ENCODE measurements at regions not wholly inside any gene's neighbourhood (a gene's known extent, or its start where the extent isn't known, plus 50 kb on each side); places are given as distances from the start of the nearest gene placed in this dataset.

GRCh38 chr6:81293896-81294295 is 458.6 kb downstream of the TENT5A start:
- WGBS (ENCODE audit: insufficient coverage, insufficient replicate concordance, low lambda C conversion rate, missing lambda C conversion rate): 14% methylated on average over 2 of the region's 2 CpGs
- POLR2A ChIA-PET: no interaction called here
- in situ Hi-C loops (cut with MboI): no loop called here

More at GRCh38 chr6:81293896-81294295, 458.6 kb downstream of the TENT5A start:
- intact Hi-C loops (cut with micrococcal nuclease; ENCODE audit: unreplicated experiment): no loop called here
- Histone ChIP-seq H3K27me3 (replicated peaks in 1 of 2; ENCODE audit: control insufficient read depth in 2 of 2, insufficient read depth in 2 of 2, low read length in 1 of 2) (no peaks in the 10 kb centered on the region), H3K79me2 (ENCODE audit: control insufficient read depth, insufficient read depth, low read length) (no peaks in the 10 kb centered on the region), H3K4me2 (ENCODE audit: control insufficient read depth, insufficient read depth) (no peak overlapping the region), H3K27ac (ENCODE audit: control insufficient read depth, insufficient read depth) (no peak overlapping the region), H3K4me3 (no peak overlapping the region), H3K4me1 (ENCODE audit: control insufficient read depth, insufficient read depth, low read length) (no peaks in the 10 kb centered on the region), H3K9me3 (replicated peaks; ENCODE audit: control insufficient read depth, insufficient read depth, low read length) (no peaks in the 10 kb centered on the region), H3K36me3 (ENCODE audit: control insufficient read depth in 2 of 2, insufficient read depth in 2 of 2, low read length in 1 of 2) (no peaks in the 10 kb centered on the region), H4K20me1 (ENCODE audit: control insufficient read depth, insufficient read depth) (no peaks in the 10 kb centered on the region), H2AFZ (ENCODE audit: control insufficient read depth, low read depth, low read length) (no peak overlapping the region), H3K9ac (ENCODE audit: control insufficient read depth, insufficient read depth, low read length) (no peak overlapping the region)
- BruUV-seq (replicated peaks): no TSS peak
- ChIA-PET CTCF (no interaction called here), RAD21 (ENCODE audit: unreplicated experiment) (no interaction called here), SMC1A (ENCODE audit: uncharacterized antibody, unreplicated experiment) (no interaction called here)
- ATAC-seq (no peak), DNase-seq (ENCODE audit: low read depth, low spot score) (no peak), FAIRE-seq (no peak)
- TF ChIP-seq TCF12 (IDR thresholded peaks at IDR 0.05; ENCODE audit: low read depth, low read length): no peak
- no peak for TF ChIP-seq CREM (IDR thresholded peaks at IDR 0.05; ENCODE audit: low read depth)
- no peak for TF ChIP-seq CBX3 (IDR thresholded peaks at IDR 0.05; ENCODE audit: borderline replicate concordance, low read depth)
- no peak for TF ChIP-seq NBN (IDR thresholded peaks at IDR 0.05)
- TF ChIP-seq SIN3A (IDR thresholded peaks at IDR 0.05; ENCODE audit: low read depth, low read length): no peak
- TF ChIP-seq GATAD2B (conservative IDR thresholded peaks at IDR 0.05; ENCODE audit: low read depth): no peak
- TF ChIP-seq, protein P1, sequence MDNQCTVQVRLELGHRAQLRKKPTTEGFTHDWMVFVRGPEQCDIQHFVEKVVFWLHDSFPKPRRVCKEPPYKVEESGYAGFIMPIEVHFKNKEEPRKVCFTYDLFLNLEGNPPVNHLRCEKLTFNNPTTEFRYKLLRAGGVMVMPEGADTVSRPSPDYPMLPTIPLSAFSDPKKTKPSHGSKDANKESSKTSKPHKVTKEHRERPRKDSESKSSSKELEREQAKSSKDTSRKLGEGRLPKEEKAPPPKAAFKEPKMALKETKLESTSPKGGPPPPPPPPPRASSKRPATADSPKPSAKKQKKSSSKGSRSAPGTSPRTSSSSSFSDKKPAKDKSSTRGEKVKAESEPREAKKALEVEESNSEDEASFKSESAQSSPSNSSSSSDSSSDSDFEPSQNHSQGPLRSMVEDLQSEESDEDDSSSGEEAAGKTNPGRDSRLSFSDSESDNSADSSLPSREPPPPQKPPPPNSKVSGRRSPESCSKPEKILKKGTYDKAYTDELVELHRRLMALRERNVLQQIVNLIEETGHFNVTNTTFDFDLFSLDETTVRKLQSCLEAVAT (IDR thresholded peaks at IDR 0.05): no peak
- no peak for TF ChIP-seq RCOR1 (conservative IDR thresholded peaks at IDR 0.05; ENCODE audit: low read depth, low read length)
- no peak for TF ChIP-seq IRF5 (IDR thresholded peaks at IDR 0.05; ENCODE audit: borderline replicate concordance)
- no peak for TF ChIP-seq MTA3 (IDR thresholded peaks at IDR 0.05; ENCODE audit: borderline replicate concordance, low read length)
- no peak for TF ChIP-seq PML (IDR thresholded peaks at IDR 0.05; ENCODE audit: low read length)
- no peak for TF ChIP-seq PAX8 (IDR thresholded peaks at IDR 0.05)
- no peak for TF ChIP-seq NFYA (IDR thresholded peaks at IDR 0.05; ENCODE audit: borderline replicate concordance, low read depth, low read length)
- no peak for TF ChIP-seq CBX5 (IDR thresholded peaks at IDR 0.05; ENCODE audit: low read depth)
- TF ChIP-seq, protein P2, sequence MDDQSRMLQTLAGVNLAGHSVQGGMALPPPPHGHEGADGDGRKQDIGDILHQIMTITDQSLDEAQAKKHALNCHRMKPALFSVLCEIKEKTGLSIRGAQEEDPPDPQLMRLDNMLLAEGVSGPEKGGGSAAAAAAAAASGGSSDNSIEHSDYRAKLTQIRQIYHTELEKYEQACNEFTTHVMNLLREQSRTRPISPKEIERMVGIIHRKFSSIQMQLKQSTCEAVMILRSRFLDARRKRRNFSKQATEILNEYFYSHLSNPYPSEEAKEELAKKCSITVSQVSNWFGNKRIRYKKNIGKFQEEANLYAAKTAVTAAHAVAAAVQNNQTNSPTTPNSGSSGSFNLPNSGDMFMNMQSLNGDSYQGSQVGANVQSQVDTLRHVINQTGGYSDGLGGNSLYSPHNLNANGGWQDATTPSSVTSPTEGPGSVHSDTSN (IDR thresholded peaks at IDR 0.05; ENCODE audit: insufficient replicate concordance, low read depth, low read length): no peak
- no peak for TF ChIP-seq ASH2L (IDR thresholded peaks at IDR 0.05; ENCODE audit: borderline replicate concordance, low read depth)
- TF ChIP-seq MXI1 (IDR thresholded peaks at IDR 0.05; ENCODE audit: low read depth, low read length): no peak
- TF ChIP-seq HDAC6 (IDR thresholded peaks at IDR 0.05; ENCODE audit: unreplicated experiment): no peak
- TF ChIP-seq RUNX3 (IDR thresholded peaks at IDR 0.05; ENCODE audit: low read length): no peak
- no peak for TF ChIP-seq ZNF384 (IDR thresholded peaks at IDR 0.05; ENCODE audit: borderline replicate concordance, low read depth, low read length)
